K562 (cell line): ENCODE measurements at regions not wholly inside any gene's neighbourhood (a gene's known extent, or its start where the extent isn't known, plus 50 kb on each side); places are given as distances from the start of the nearest gene placed in this dataset.

Experiments used
- ATAC-seq: fragments of 200-7000 bp; cut with Tn5 transposase; 3 replicates; pipeline ENCODE4 v1.9.1; 2020; ENCODE audit warnings: moderate library complexity
- BruUV-seq: library from RNA; stranded (reverse); fragments of 400-500 nt; replicated peaks from 2 replicates; lab custom pipeline; 2021; lab: Mats Ljungman, UMichigan
- CTCF ChIA-PET: fragments of 300-600 bp; formaldehyde crosslinking; extraction: SDS; loops from one replicate; lab custom pipeline; 2021; ENCODE audit warnings: low intra/inter-chr PET ratio; lab: Yijun Ruan, JAX
- POLR2A ChIA-PET: fragments of 300-600, 350-650 bp; sonication (Branson Sonifier 250); formaldehyde crosslinking; extraction: SDS; loops from one replicate; lab custom pipeline; 2021; ENCODE audit warnings: antibody characterized with exemption, inconsistent platforms; lab: Yijun Ruan, JAX
- DNase-seq, 4 experiments: peaks; one replicate each; pipeline versions ENCODE4 v3.0.0 to v3.0.0-alpha.2; 2011 to 2018; ENCODE audit warnings: low spot score in 3 of 4, mixed read lengths in 3 of 4; ENCODE audit errors: extremely low read depth in 1 of 4
- FAIRE-seq: peaks from 2 replicates; lab custom pipeline; 2011; peaks lifted over from hg19 to GRCh38; lab: Jason Lieb, UNC
- H2AFZ ChIP-seq: 2 replicates; pipeline ENCODE4 v1.6.0; 2011; ENCODE audit warnings: low read depth, low read length, control low read depth, inconsistent platforms
- H3K27ac ChIP-seq: fragments of 200-600 bp; 3 replicates; pipeline ENCODE4 v1.8.0; 2011; ENCODE audit warnings: low read depth, mild to moderate bottlenecking, control low read depth, inconsistent platforms, low read length, moderate library complexity, mixed read lengths; ENCODE audit errors: extremely low read depth
- H3K27me3 ChIP-seq, 2 experiments: fragments of 300-600 bp in 1 of 2; 2 replicates in 1 of 2; 3 replicates in 1 of 2; pipeline versions ENCODE4 v1.6.0 to v1.8.0; 2011; ENCODE audit warnings: inconsistent platforms in 2 of 2, low read length in 2 of 2, mild to moderate bottlenecking in 1 of 2, mixed read lengths in 1 of 2, moderate library complexity in 1 of 2; ENCODE audit not compliant: control insufficient read depth in 2 of 2, insufficient read depth in 2 of 2
- H3K36me3 ChIP-seq: fragments of 300-600 bp; 3 replicates; pipeline ENCODE4 v1.8.0; 2011; ENCODE audit warnings: mild to moderate bottlenecking, low read length, inconsistent platforms; ENCODE audit not compliant: control insufficient read depth, insufficient read depth
- H3K4me1 ChIP-seq, 2 experiments: fragments of 200-600 bp in 1 of 2; replicated peaks in 1 of 2; 2 replicates in 1 of 2; 3 replicates in 1 of 2; pipeline versions ENCODE4 v1.5.1 to v1.8.0; 2011; ENCODE audit warnings: inconsistent platforms in 2 of 2, low read length in 2 of 2, mild to moderate bottlenecking in 1 of 2, mixed read lengths in 1 of 2, moderate library complexity in 1 of 2; ENCODE audit not compliant: control insufficient read depth in 2 of 2, insufficient read depth in 2 of 2
- H3K4me2 ChIP-seq: 2 replicates; pipeline ENCODE4 v1.6.1; 2011; ENCODE audit warnings: low read length, control low read depth, inconsistent platforms, mixed read lengths; ENCODE audit not compliant: insufficient read depth
- H3K4me3 ChIP-seq: fragments of 200-600 bp; sonication (generic), shearing (Covaris generic); 2 replicates; pipeline ENCODE4 v1.5.1; 2016; ENCODE audit warnings: control low read depth, inconsistent platforms
- H3K79me2 ChIP-seq: fragments of 200-600 bp; 3 replicates; pipeline ENCODE4 v1.8.0; 2011; ENCODE audit warnings: low read length, inconsistent platforms; ENCODE audit not compliant: control insufficient read depth, insufficient read depth
- H3K9ac ChIP-seq, 2 experiments: 2 replicates each; pipeline versions ENCODE4 v1.6.0 to v1.6.1; 2011; ENCODE audit warnings: low read depth in 2 of 2, low read length in 2 of 2, control low read depth in 1 of 2, inconsistent platforms in 1 of 2, mild to moderate bottlenecking in 1 of 2, mixed read lengths in 1 of 2; ENCODE audit not compliant: insufficient read depth in 1 of 2
- H3K9me1 ChIP-seq: one replicate; pipeline ENCODE4 v1.6.0; 2011; ENCODE audit warnings: inconsistent platforms, mild to moderate bottlenecking, low read length, moderate library complexity; ENCODE audit not compliant: control insufficient read depth, insufficient read depth
- H3K9me3 ChIP-seq: replicated peaks from 2 replicates; pipeline ENCODE4 v1.5.1; 2011; ENCODE audit warnings: low read depth, low read length, inconsistent platforms; ENCODE audit not compliant: control insufficient read depth, insufficient read depth
- H4K20me1 ChIP-seq: replicated peaks from 2 replicates; pipeline ENCODE4 v1.6.1; 2011; ENCODE audit warnings: low read length, inconsistent platforms, mixed read lengths; ENCODE audit not compliant: control insufficient read depth, insufficient read depth
- E2F8 ChIP-seq: fragments of 450-650 bp; IDR thresholded peaks from 2 replicates; pipeline ENCODE4 v1.7.1; 2018; ENCODE audit warnings: mild to moderate bottlenecking, low read depth; ENCODE audit not compliant: partially characterized antibody
- HEY1 ChIP-seq: fragments of 250-450 bp; sonication (Bioruptor Pico); IDR thresholded peaks from 2 replicates; pipeline ENCODE4 v1.5.0; 2020; ENCODE audit warnings: mild to moderate bottlenecking, moderate library complexity, borderline replicate concordance
- IRF2 ChIP-seq: sonication (generic); formaldehyde crosslinking; IDR thresholded peaks from 2 replicates; pipeline ENCODE4 v1.8.1; 2022; ENCODE audit warnings: mild to moderate bottlenecking, missing genetic modification reagents
- MNT ChIP-seq, 2 experiments: fragments of 450-650 bp; conservative IDR thresholded peaks; 2 replicates each; pipeline ENCODE4 v1.6.1; 2017; ENCODE audit warnings: mild to moderate bottlenecking in 2 of 2, moderate library complexity in 2 of 2
- NFYB ChIP-seq: IDR thresholded peaks from 2 replicates; pipeline ENCODE4 v1.6.1; 2011; ENCODE audit warnings: mild to moderate bottlenecking, moderate library complexity; ENCODE audit not compliant: insufficient read length; ENCODE audit errors: extremely low read depth
- PHF21A ChIP-seq: fragments of 450-650 bp; IDR thresholded peaks from 2 replicates; pipeline ENCODE4 v1.6.1; 2017; ENCODE audit warnings: low read depth, borderline replicate concordance
- RREB1 ChIP-seq: fragments of 250-450 bp; sonication (Bioruptor Pico); IDR thresholded peaks from 2 replicates; pipeline ENCODE4 v1.4.0; 2020
- SRF ChIP-seq, 2 experiments: fragments of 250-450, 450-650 bp in 1 of 2; sonication (Bioruptor Pico) in 1 of 2; sonication (generic) in 1 of 2; formaldehyde crosslinking; IDR thresholded peaks; 2 replicates each; pipeline versions ENCODE4 v1.5.0 to v1.5.1; 2020 to 2022; ENCODE audit warnings: mild to moderate bottlenecking in 1 of 2, missing genetic modification reagents in 1 of 2
- TARDBP ChIP-seq: fragments of 450-650 bp; IDR thresholded peaks from 2 replicates; pipeline ENCODE4 v1.6.1; 2016
- ZBTB2 ChIP-seq: fragments of 450-650 bp; IDR thresholded peaks from 2 replicates; pipeline ENCODE4 v1.6.1; 2016; ENCODE audit warnings: antibody characterized with exemption
- WGBS: fragments of 100-300 bp; shearing (Covaris generic); methylation state at CpG from one replicate; pipeline ENCODE4 v1.1.6; 2016; ENCODE audit warnings: low coverage, mixed read lengths; ENCODE audit not compliant: insufficient coverage; ENCODE audit errors: missing lambda C conversion rate; 5-methylcytosine and 5-hydroxymethylcytosine counted together
- in situ Hi-C: fragments of 300-500 bp; cut with MboI; formaldehyde crosslinking; loops from 4 replicates; pipeline ENCODE4 v1.15.0; 2018; ENCODE audit warnings: inconsistent platforms, mixed read lengths
- intact Hi-C: fragments of 100-400 bp; cut with micrococcal nuclease; formaldehyde crosslinking; loops from 2 replicates; pipeline ENCODE4 v1.14.2; 2022

GRCh38 chr5:99715921-99716320 lies 787.1 kb upstream of the CHD1 start (continued):
- TF ChIP-seq IRF2 (CRISPR knock-in tag), result no peak
- no peak for TF ChIP-seq ZBTB2
- no peak for TF ChIP-seq TARDBP
- TF ChIP-seq PHF21A, result no peak
- TF ChIP-seq, all 486 proteins: peak for 0

- 3% methylated on average over 7 of the region's 8 CpGs for WGBS
- TF ChIP-seq MNT (conservative IDR thresholded peaks at IDR 0.05) (no peak), RREB1 (CRISPR knock-in tag) (no peak), SRF (CRISPR knock-in tag; IDR thresholded peaks at IDR 0.05) (no peak), NFYB (no peak), HEY1 (CRISPR knock-in tag) (no peak), E2F8 (no peak)
These were observed 777.4 kb upstream of the CHD1 start for GRCh38 chr5:99706160-99706559.

More at GRCh38 chr5:99706160-99706559, 777.4 kb upstream of the CHD1 start:
- H3K4me3 ChIP-seq, result no peak overlapping the region
- BruUV-seq, result no TSS peak
- no peak for DNase-seq
- CTCF ChIA-PET, result no interaction called here
- H3K9me1 ChIP-seq, result no peaks in the 10 kb centered on the region
- no peak overlapping the region for H3K4me2 ChIP-seq
- no peaks in the 10 kb centered on the region for H4K20me1 ChIP-seq
- no peaks in the 10 kb centered on the region for H3K27me3 ChIP-seq
- POLR2A ChIA-PET, result no interaction called here
- intact Hi-C loops, result no loop called here
- no peak overlapping the region for H3K27ac ChIP-seq
- in situ Hi-C loops, result no loop called here
- H3K36me3 ChIP-seq, result no peaks in the 10 kb centered on the region
- FAIRE-seq, result no peak
- H2AFZ ChIP-seq, result no peak overlapping the region
- no peak overlapping the region for H3K9ac ChIP-seq
- no peaks in the 10 kb centered on the region for H3K79me2 ChIP-seq
- H3K9me3 ChIP-seq, result no peaks in the 10 kb centered on the region; the same call in 1 of the 2 replicates
- ATAC-seq, result no peak
- no peaks in the 10 kb centered on the region for H3K4me1 ChIP-seq
